ENCODE measurements at regions not wholly inside any gene's neighbourhood (a gene's known extent, or its start where the extent isn't known, plus 50 kb on each side); places are given as distances from the start of the nearest gene placed in this dataset.
"Not testable (repeated sequence)": the region's sequence is repeated elsewhere in the genome, so short reads cannot be mapped to it uniquely, and the experiment has no call there.

- no peak for DNase-seq
Measured at GRCh38 chr12:23084236-23084995, 459.4 kb downstream of the ETNK1 start.

GRCh38 chr12:23088594-23088993 is 463.6 kb downstream of the ETNK1 start:
- no peak for DNase-seq

GRCh38 chr12:23093488-23093887 is 468.5 kb downstream of the ETNK1 start:
- no peak for DNase-seq

- no peak for DNase-seq
Measured at GRCh38 chr12:23096321-23096720, 471.4 kb downstream of the ETNK1 start.

- DNase-seq, result peak; percentile 0
Measured at GRCh38 chr12:23098110-23098509, 473.1 kb downstream of the ETNK1 start.

GRCh38 chr12:23098517-23098916 is 473.5 kb downstream of the ETNK1 start:
- peak; percentile 12 for DNase-seq

- no peak for DNase-seq
Measured at GRCh38 chr12:23099104-23099503, 474.1 kb downstream of the ETNK1 start.

- DNase-seq, result no peak
Measured at GRCh38 chr12:23099604-23100003, 474.6 kb downstream of the ETNK1 start.

GRCh38 chr12:23108957-23109356 is 484.0 kb downstream of the ETNK1 start:
- DNase-seq, result no peak

- DNase-seq, result no peak
Measured at GRCh38 chr12:23113781-23114180, 488.8 kb downstream of the ETNK1 start.

GRCh38 chr12:23115984-23116383 is 491.0 kb downstream of the ETNK1 start:
- DNase-seq, result no peak

GRCh38 chr12:23126794-23127193 is 501.8 kb downstream of the ETNK1 start:
- no peak for DNase-seq

GRCh38 chr12:23127701-23128100 is 502.7 kb downstream of the ETNK1 start:
- no peak for DNase-seq

- DNase-seq, result no peak
Measured at GRCh38 chr12:23128462-23128861, 503.5 kb downstream of the ETNK1 start.

- DNase-seq, result no peak
Measured at GRCh38 chr12:23132357-23132756, 507.4 kb downstream of the ETNK1 start.

- DNase-seq, result no peak
Measured at GRCh38 chr12:23133471-23133870, 508.5 kb downstream of the ETNK1 start.

- DNase-seq, result no peak
Measured at GRCh38 chr12:23139026-23139425, 514.1 kb downstream of the ETNK1 start.

GRCh38 chr12:23140710-23141109 is 515.7 kb downstream of the ETNK1 start:
- peak; percentile 1 for DNase-seq

- no peak for DNase-seq
Measured at GRCh38 chr12:23141335-23141734, 516.4 kb downstream of the ETNK1 start.

GRCh38 chr12:23146070-23146469 is 521.1 kb downstream of the ETNK1 start:
- DNase-seq, result not testable (repeated sequence)

GRCh38 chr12:23168459-23168858 is 543.5 kb downstream of the ETNK1 start:
- no peak for DNase-seq

GRCh38 chr12:23169012-23169695 is 544.2 kb downstream of the ETNK1 start:
- no peak for DNase-seq

GRCh38 chr12:23169696-23170013 is 544.7 kb downstream of the ETNK1 start:
- no peak for DNase-seq

- DNase-seq, result no peak
Measured at GRCh38 chr12:23174917-23175316, 549.9 kb downstream of the ETNK1 start.
